ENCODE measurements at regions not wholly inside any gene's neighbourhood (a gene's known extent, or its start where the extent isn't known, plus 50 kb on each side); places are given as distances from the start of the nearest gene placed in this dataset.

DNA sequence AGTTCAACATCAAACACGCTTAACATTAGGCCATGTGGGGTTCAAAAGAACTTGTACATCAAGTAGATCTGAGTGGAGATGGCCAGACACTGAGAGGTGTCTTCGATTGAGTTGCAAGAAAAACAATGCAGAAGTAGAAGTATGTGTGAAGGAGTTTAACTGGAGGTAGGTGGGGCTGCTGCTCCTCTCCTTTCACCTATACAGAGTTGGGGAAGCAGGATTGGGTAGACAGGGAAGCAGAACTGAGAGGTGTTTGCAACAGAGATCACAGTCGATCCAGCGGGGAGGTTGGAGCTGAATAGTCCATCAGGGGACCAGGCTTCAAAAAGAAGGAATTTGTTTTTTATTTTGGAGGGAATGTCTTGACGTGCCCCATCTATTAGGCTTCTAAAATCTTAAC is 61.7 kb upstream of the SLC27A6 start:
- TF ChIP-seq EZH2 (IDR thresholded peaks at IDR 0.05) (no peak), POLR2AphosphoS5 (IDR thresholded peaks at IDR 0.05; ENCODE audit: borderline replicate concordance, low read depth, low read length) (no peak)

All from SK-N-MC (cell line).